ENCODE measurements at regions not wholly inside any gene's neighbourhood (a gene's known extent, or its start where the extent isn't known, plus 50 kb on each side); places are given as distances from the start of the nearest gene placed in this dataset.

- DNase-seq (ENCODE audit: low spot score), result no peak
Measured at GRCh38 chr2:120477198-120477597, 131.3 kb downstream of the INHBB start.

GRCh38 chr2:120477831-120478481 is 132.0 kb downstream of the INHBB start:
- no peak for DNase-seq (ENCODE audit: low spot score)

- DNase-seq (ENCODE audit: low spot score), result no peak
Measured at GRCh38 chr2:120480346-120480902, 134.5 kb downstream of the INHBB start.

GRCh38 chr2:120480903-120481445 is 135.0 kb downstream of the INHBB start:
- DNase-seq (ENCODE audit: low spot score), result no peak

- DNase-seq (ENCODE audit: low spot score), result no peak
Measured at GRCh38 chr2:120481446-120482194, 135.7 kb downstream of the INHBB start.

- no peak for DNase-seq (ENCODE audit: low spot score)
Measured at GRCh38 chr2:120482334-120482733, 136.4 kb downstream of the INHBB start.

GRCh38 chr2:120483355-120483754 is 137.4 kb downstream of the INHBB start:
- no peak for DNase-seq (ENCODE audit: low spot score)

- no peak for DNase-seq (ENCODE audit: low spot score)
Measured at GRCh38 chr2:120485096-120485495, 139.2 kb downstream of the INHBB start.

GRCh38 chr2:120486441-120486840 is 140.5 kb downstream of the INHBB start:
- DNase-seq (ENCODE audit: low spot score), result no peak

- DNase-seq (ENCODE audit: low spot score), result no peak
Measured at GRCh38 chr2:120486946-120487345, 141.0 kb downstream of the INHBB start.

GRCh38 chr2:120488531-120488930 is 142.6 kb downstream of the INHBB start:
- DNase-seq (ENCODE audit: low spot score), result no peak

GRCh38 chr2:120489023-120489422 is 143.1 kb downstream of the INHBB start:
- no peak for DNase-seq (ENCODE audit: low spot score)

- DNase-seq (ENCODE audit: low spot score), result no peak
Measured at GRCh38 chr2:120490091-120490798, 144.3 kb downstream of the INHBB start.

- DNase-seq (ENCODE audit: low spot score), result no peak
Measured at GRCh38 chr2:120491111-120491625, 145.2 kb downstream of the INHBB start.

- DNase-seq (ENCODE audit: low spot score), result no peak
Measured at GRCh38 chr2:120493231-120493630, 147.3 kb downstream of the INHBB start.

GRCh38 chr2:120494446-120494845 is 148.5 kb downstream of the INHBB start:
- DNase-seq (ENCODE audit: low spot score), result no peak

GRCh38 chr2:120495586-120495985 is 149.7 kb downstream of the INHBB start:
- no peak for DNase-seq (ENCODE audit: low spot score)

GRCh38 chr2:120496235-120496634 is 150.3 kb downstream of the INHBB start:
- no peak for DNase-seq (ENCODE audit: low spot score)

- DNase-seq (ENCODE audit: low spot score), result no peak
Measured at GRCh38 chr2:120496759-120497158, 150.8 kb downstream of the INHBB start.

- no peak for DNase-seq (ENCODE audit: low spot score)
Measured at GRCh38 chr2:120497261-120497977, 151.5 kb downstream of the INHBB start.

- no peak for DNase-seq (ENCODE audit: low spot score)
Measured at GRCh38 chr2:120498121-120498520, 152.2 kb downstream of the INHBB start.

All from hematopoietic multipotent progenitor cell treated with erythropoietin and hydrocortisone succinate and interleukin-3 and kit ligand, for 17 days (in vitro differentiated cells).